ENCODE measurements at regions not wholly inside any gene's neighbourhood (a gene's known extent, or its start where the extent isn't known, plus 50 kb on each side); places are given as distances from the start of the nearest gene placed in this dataset.

GRCh38 chr6:148693882-148694484 lies 52.8 kb upstream of the UST start:
- TF ChIP-seq CTCF (IDR thresholded peaks at IDR 0.05 in 2 of 3, conservative IDR thresholded peaks at IDR 0.05 in 1 of 3; ENCODE audit: borderline replicate concordance in 1 of 3, insufficient read depth in 1 of 3, low read depth in 2 of 3, low read length in 2 of 3) (no peak), REST (IDR thresholded peaks at IDR 0.05; ENCODE audit: low read depth) (no peak), ATF3 (IDR thresholded peaks at IDR 0.05) (no peak), EZH2phosphoT487 (IDR thresholded peaks at IDR 0.05; ENCODE audit: borderline replicate concordance) (no peak), SP1 (IDR thresholded peaks at IDR 0.05; ENCODE audit: low read depth) (no peak), POLR2A (IDR thresholded peaks at IDR 0.05; ENCODE audit: borderline replicate concordance, extremely low read depth, insufficient read depth, insufficient read length) (no peak), EGR1 (IDR thresholded peaks at IDR 0.05; ENCODE audit: low read depth) (no peak), EZH2 (IDR thresholded peaks at IDR 0.05) (no peak), TCF7L2 (IDR thresholded peaks at IDR 0.05; ENCODE audit: borderline replicate concordance, extremely low read depth, insufficient read depth, insufficient read length) (no peak), POLR2AphosphoS5 (IDR thresholded peaks at IDR 0.05; ENCODE audit: low read depth, low read length) (no peak), RAD21 (IDR thresholded peaks at IDR 0.05; ENCODE audit: low read depth) (no peak), MAX (IDR thresholded peaks at IDR 0.05) (no peak)
